Renal cortex interstitium (tissue), 11 donors: ENCODE measurements at regions not wholly inside any gene's neighbourhood (a gene's known extent, or its start where the extent isn't known, plus 50 kb on each side); places are given as distances from the start of the nearest gene placed in this dataset.
A peak's percentile ranks its signal among the peaks of the same experiment; 100 is the strongest.
"Not testable (repeated sequence)": the region's sequence is repeated elsewhere in the genome, so short reads cannot be mapped to it uniquely, and the experiment has no call there.

Experiments
- DNase-seq, 11 donors: peaks; one replicate each; pipeline ENCODE4 v3.0.0-alpha.2; 2013; ENCODE audit warnings: low read depth in 9 of 11, low spot score in 4 of 11; ENCODE audit errors: extremely low read depth in 1 of 11

- DNase-seq: not testable (repeated sequence)
Observed at GRCh38 chr18:78879072-78879883, 100.3 kb upstream of the SALL3 start.

GRCh38 chr18:78882585-78882984 is 97.0 kb upstream of the SALL3 start:
- DNase-seq: no peak

- no peak for DNase-seq
Observed at GRCh38 chr18:78883501-78883900, 96.1 kb upstream of the SALL3 start.

GRCh38 chr18:78884502-78884901 is 95.1 kb upstream of the SALL3 start:
- no peak for DNase-seq

GRCh38 chr18:78889250-78889649 is 90.4 kb upstream of the SALL3 start:
- DNase-seq: no peak

GRCh38 chr18:78890388-78890787 is 89.2 kb upstream of the SALL3 start:
- DNase-seq: no peak

GRCh38 chr18:78891185-78891762 is 88.3 kb upstream of the SALL3 start:
- DNase-seq: no peak

GRCh38 chr18:78892177-78892576 is 87.4 kb upstream of the SALL3 start:
- no peak for DNase-seq

GRCh38 chr18:78892721-78893120 is 86.9 kb upstream of the SALL3 start:
- no peak for DNase-seq

GRCh38 chr18:78893281-78894032 is 86.2 kb upstream of the SALL3 start:
- DNase-seq: peak in 5 of 11 donors; percentile 14 to 46 (median 23)

- no peak for DNase-seq
Observed at GRCh38 chr18:78894033-78894305, 85.6 kb upstream of the SALL3 start.

GRCh38 chr18:78895207-78896001 is 84.2 kb upstream of the SALL3 start:
- DNase-seq: no peak

- DNase-seq: no peak
Observed at GRCh38 chr18:78896111-78896905, 83.3 kb upstream of the SALL3 start.

- no peak for DNase-seq
Observed at GRCh38 chr18:78898066-78898465, 81.6 kb upstream of the SALL3 start.

- no peak for DNase-seq
Observed at GRCh38 chr18:78898635-78899034, 81.0 kb upstream of the SALL3 start.

- DNase-seq: no peak
Observed at GRCh38 chr18:78899241-78899640, 80.4 kb upstream of the SALL3 start.

GRCh38 chr18:78900938-78901909 is 78.4 kb upstream of the SALL3 start:
- no peak for DNase-seq
